OCI-LY7 (cell line): ENCODE measurements at regions not wholly inside any gene's neighbourhood (a gene's known extent, or its start where the extent isn't known, plus 50 kb on each side); places are given as distances from the start of the nearest gene placed in this dataset.

Experiments
- BruUV-seq: library from RNA; stranded (reverse); fragments of 400-500 nt; replicated peaks from 2 replicates; lab custom pipeline; 2021; lab: Mats Ljungman, UMichigan
- CTCF ChIA-PET: fragments of 300-600 bp; sonication (Branson Sonifier 250); formaldehyde crosslinking; loops from one replicate; lab custom pipeline; 2022; ENCODE audit warnings: antibody characterized with exemption; ENCODE audit not compliant: unreplicated experiment; lab: Charles Lee
- POLR2A ChIA-PET: fragments of 300-600 bp; sonication (Branson Sonifier 250); formaldehyde crosslinking; loops from one replicate; lab custom pipeline; 2022; ENCODE audit warnings: antibody characterized with exemption; lab: Charles Lee
- DNase-seq: peaks from one replicate; pipeline ENCODE4 v3.0.0-alpha.2; 2015; ENCODE audit warnings: low spot score
- H2AFZ ChIP-seq: fragments of 200-600 bp; sonication (generic), shearing (Covaris generic); 2 replicates; pipeline ENCODE4 v1.6.1; 2014; ENCODE audit warnings: mild to moderate bottlenecking, antibody characterized with exemption, low read length, moderate library complexity
- H3K27ac ChIP-seq: fragments of 200-600 bp; sonication (generic); 2 replicates; pipeline ENCODE4 v1.5.1; 2014; ENCODE audit warnings: mixed run types, low read depth, mild to moderate bottlenecking, moderate library complexity, low read length, inconsistent platforms; ENCODE audit not compliant: poor library complexity, severe bottlenecking
- H3K36me3 ChIP-seq: fragments of 200-600 bp; sonication (generic); 2 replicates; pipeline ENCODE4 v1.6.1; 2014; ENCODE audit warnings: mild to moderate bottlenecking, antibody characterized with exemption, low read length, moderate library complexity, mixed read lengths; ENCODE audit not compliant: insufficient read depth
- H3K4me1 ChIP-seq: fragments of 200-600 bp; sonication (generic); 2 replicates; pipeline ENCODE4 v1.5.1; 2014; ENCODE audit warnings: mild to moderate bottlenecking, low read length; ENCODE audit not compliant: insufficient read depth, poor library complexity, severe bottlenecking
- H3K4me2 ChIP-seq: fragments of 200-600 bp; sonication (generic); 2 replicates; pipeline ENCODE4 v1.6.1; 2014; ENCODE audit warnings: mild to moderate bottlenecking, low read length
- H3K4me3 ChIP-seq: fragments of 200-600 bp; sonication (generic); 2 replicates; pipeline ENCODE4 v1.5.1; 2014; ENCODE audit warnings: mild to moderate bottlenecking, low read depth, low read length; ENCODE audit not compliant: poor library complexity, severe bottlenecking
- H3K79me2 ChIP-seq: fragments of 200-600 bp; sonication (generic); 2 replicates; pipeline ENCODE4 v1.6.1; 2016; ENCODE audit warnings: low read depth, mild to moderate bottlenecking, low read length, moderate library complexity, mixed read lengths; ENCODE audit not compliant: insufficient read depth
- H3K9me2 ChIP-seq: fragments of 200-600 bp; sonication (generic); 2 replicates; pipeline ENCODE4 v1.6.1; 2016; ENCODE audit warnings: mild to moderate bottlenecking, low read length, mixed read lengths; ENCODE audit not compliant: insufficient read depth
- H3K9me3 ChIP-seq: fragments of 200-600 bp; sonication (generic); 2 replicates; pipeline ENCODE4 v1.6.1; 2014; ENCODE audit warnings: mild to moderate bottlenecking, mixed run types, low read length, mixed read lengths
- H4K20me1 ChIP-seq: fragments of 200-600 bp; sonication (generic); 2 replicates; pipeline ENCODE4 v1.6.1; 2014; ENCODE audit warnings: mild to moderate bottlenecking, antibody characterized with exemption, low read length, moderate library complexity, mixed read lengths; ENCODE audit not compliant: insufficient read depth
- CTCF ChIP-seq: fragments of 200-600 bp; sonication (generic); conservative IDR thresholded peaks from 2 replicates; pipeline ENCODE4 v1.5.1; 2014; ENCODE audit warnings: mild to moderate bottlenecking, antibody characterized with exemption, low read length, moderate library complexity, mixed read lengths
- EZH2phosphoT487 ChIP-seq: fragments of 200-600 bp; sonication (generic); IDR thresholded peaks from 2 replicates; pipeline ENCODE4 v1.6.1; 2018; ENCODE audit warnings: low read depth, borderline replicate concordance, mild to moderate bottlenecking, mixed run types, antibody characterized with exemption, low read length, moderate library complexity, mixed read lengths
- intact Hi-C: fragments of 100-400 bp; cut with micrococcal nuclease; formaldehyde crosslinking; loops from one replicate; pipeline ENCODE4 v1.10.0; 2022; ENCODE audit not compliant: unreplicated experiment

GRCh38 chr2:125310657-125311364, 1285.7 kb downstream of the CNTNAP5 start:
- Histone ChIP-seq H3K9me3 (no peaks in the 10 kb centered on the region), H4K20me1 (no peaks in the 10 kb centered on the region), H3K36me3 (no peaks in the 10 kb centered on the region), H3K79me2 (no peaks in the 10 kb centered on the region), H3K27ac (no peak overlapping the region), H2AFZ (no peak overlapping the region), H3K9me2 (no peaks in the 10 kb centered on the region), H3K4me3 (no peak overlapping the region), H3K4me1 (no peaks in the 10 kb centered on the region), H3K4me2 (no peak overlapping the region)
- POLR2A ChIA-PET: no interaction called here
- no peak for TF ChIP-seq EZH2phosphoT487
- TF ChIP-seq CTCF: no peak
- no peak for DNase-seq
- intact Hi-C loops: no loop called here
- BruUV-seq: no TSS peak
- CTCF ChIA-PET: no interaction called here

GRCh38 chr2:125312342-125312741, 1287.3 kb downstream of the CNTNAP5 start:
- Histone ChIP-seq H3K79me2 (no peaks in the 10 kb centered on the region), H3K36me3 (no peaks in the 10 kb centered on the region), H3K4me1 (no peaks in the 10 kb centered on the region), H3K4me2 (no peak overlapping the region), H4K20me1 (no peaks in the 10 kb centered on the region), H3K27ac (no peak overlapping the region), H3K4me3 (no peak overlapping the region), H3K9me2 (no peaks in the 10 kb centered on the region), H2AFZ (no peak overlapping the region), H3K9me3 (no peaks in the 10 kb centered on the region)
- BruUV-seq: no TSS peak
- POLR2A ChIA-PET: no interaction called here
- intact Hi-C loops: no loop called here
- CTCF ChIA-PET: no interaction called here
- no peak for TF ChIP-seq CTCF
- no peak for TF ChIP-seq EZH2phosphoT487
- DNase-seq: no peak

- H2AFZ ChIP-seq: no peak overlapping the region
- H3K79me2 ChIP-seq: no peaks in the 10 kb centered on the region
- no peaks in the 10 kb centered on the region for H4K20me1 ChIP-seq
- intact Hi-C loops: no loop called here
- no peak for DNase-seq
- H3K4me3 ChIP-seq: no peak overlapping the region
- no TSS peak for BruUV-seq
- H3K9me2 ChIP-seq: no peaks in the 10 kb centered on the region
- H3K27ac ChIP-seq: no peak overlapping the region
- TF ChIP-seq EZH2phosphoT487 (no peak), CTCF (no peak)
- POLR2A ChIA-PET: no interaction called here
- no peaks in the 10 kb centered on the region for H3K4me1 ChIP-seq
- no peaks in the 10 kb centered on the region for H3K9me3 ChIP-seq
- no peaks in the 10 kb centered on the region for H3K36me3 ChIP-seq
- H3K4me2 ChIP-seq: no peak overlapping the region
- CTCF ChIA-PET: no interaction called here
Measured at GRCh38 chr2:125313806-125314205, 1288.7 kb downstream of the CNTNAP5 start.
